GM21390 (cell line): ENCODE measurements at regions not wholly inside any gene's neighbourhood (a gene's known extent, or its start where the extent isn't known, plus 50 kb on each side); places are given as distances from the start of the nearest gene placed in this dataset.

Source experiments
- ATAC-seq: cut with Tn5 transposase; IDR thresholded peaks from one replicate; pipeline ENCODE4 v1.9.1; 2021; ENCODE audit not compliant: unreplicated experiment

DNA sequence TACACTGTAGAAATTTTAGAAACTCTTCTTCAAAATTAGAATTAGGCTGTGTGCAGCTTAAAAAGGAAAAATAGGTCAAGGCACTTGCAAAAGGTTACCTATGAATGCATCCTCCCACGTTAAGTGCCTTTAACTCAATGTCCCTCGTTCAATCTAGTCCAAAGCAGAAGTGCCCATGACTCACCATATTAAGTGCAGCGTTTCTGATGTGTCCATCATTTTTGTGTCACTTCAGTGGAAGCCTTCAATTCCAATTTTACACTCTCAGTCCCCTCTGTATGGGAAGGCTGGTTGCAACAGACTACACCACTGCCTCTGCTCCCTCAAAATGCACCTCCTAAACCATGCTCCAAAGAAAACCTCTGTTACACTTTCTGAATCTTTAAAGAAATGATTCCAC, 53.4 kb downstream of the FOXB1 start:
- ATAC-seq: no peak

DNA sequence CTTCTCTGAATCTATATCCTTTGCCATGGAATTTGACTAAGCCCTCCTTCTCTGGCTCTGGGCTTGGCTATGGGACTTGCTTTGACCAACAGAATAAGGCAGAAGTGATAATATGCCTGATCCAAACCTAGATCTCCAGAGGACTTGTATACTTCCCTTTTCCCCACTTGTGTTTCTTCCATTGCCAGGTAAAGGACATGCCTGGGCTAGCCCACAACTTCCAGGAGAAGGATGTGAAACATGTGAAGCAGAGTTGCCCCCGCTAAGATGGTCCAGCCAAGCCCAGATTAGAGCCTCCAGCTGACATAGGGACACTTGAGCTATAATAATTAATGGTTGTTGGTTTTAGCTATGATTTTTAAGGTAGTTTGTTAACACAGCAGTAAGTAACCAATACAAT, 55.1 kb downstream of the FOXB1 start:
- ATAC-seq: no peak

DNA sequence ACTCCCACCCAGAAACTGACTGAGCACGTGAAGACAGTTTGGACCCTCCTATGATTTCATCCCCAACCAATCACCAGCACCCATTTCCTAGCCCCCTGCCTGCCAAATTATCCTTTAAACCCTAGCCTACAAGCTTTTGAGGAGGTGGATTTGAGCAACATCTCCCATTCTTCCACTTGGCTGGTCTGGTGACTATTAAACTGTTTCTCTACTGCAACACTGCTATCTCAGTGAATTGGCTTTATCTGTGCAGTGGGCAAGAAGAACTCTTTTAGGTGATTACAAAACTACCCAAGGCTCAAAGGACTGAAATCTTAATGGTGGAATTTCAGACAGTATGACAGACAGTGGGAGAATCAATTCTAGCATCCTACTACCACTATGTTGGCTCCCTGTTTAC, 57.6 kb downstream of the FOXB1 start:
- ATAC-seq: no peak

DNA sequence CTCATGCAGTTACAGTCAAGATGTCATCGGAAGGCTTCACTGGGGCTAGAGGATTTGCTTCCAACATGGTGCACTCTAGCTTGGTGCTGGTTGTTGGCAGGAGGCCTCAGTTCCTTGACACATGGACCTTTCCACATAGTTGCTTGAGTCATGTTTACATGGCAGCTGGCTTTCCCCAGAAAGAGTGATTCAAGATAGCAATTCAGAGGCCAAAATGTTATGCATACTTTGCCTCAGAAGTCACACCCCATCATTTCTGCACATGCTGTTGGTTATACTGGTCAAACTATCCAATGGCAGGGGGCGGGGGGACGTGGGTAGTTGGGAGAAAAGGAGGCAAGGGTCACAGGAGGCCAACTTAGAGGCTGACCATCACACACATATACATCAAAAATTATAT, 58.7 kb downstream of the FOXB1 start:
- no peak for ATAC-seq

DNA sequence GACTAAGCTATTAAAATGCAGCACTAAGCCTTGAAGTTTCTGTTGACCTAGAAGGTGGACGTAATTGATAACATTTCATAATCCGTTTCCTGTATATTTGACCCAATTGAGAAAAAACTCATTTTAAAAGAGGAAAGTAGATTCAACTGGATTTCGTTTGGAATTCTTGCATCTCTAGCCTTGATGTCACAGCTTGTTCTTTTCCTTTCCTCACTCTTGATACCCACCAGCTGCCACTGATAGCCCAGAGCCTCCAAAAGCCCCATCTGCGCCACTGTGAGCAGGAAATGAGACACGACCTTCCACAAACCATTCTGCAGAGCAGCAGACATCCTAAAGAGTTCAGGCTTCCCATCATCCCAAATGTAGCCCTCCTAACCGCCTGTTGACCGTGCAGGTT, 61.8 kb downstream of the FOXB1 start:
- ATAC-seq: no peak

DNA sequence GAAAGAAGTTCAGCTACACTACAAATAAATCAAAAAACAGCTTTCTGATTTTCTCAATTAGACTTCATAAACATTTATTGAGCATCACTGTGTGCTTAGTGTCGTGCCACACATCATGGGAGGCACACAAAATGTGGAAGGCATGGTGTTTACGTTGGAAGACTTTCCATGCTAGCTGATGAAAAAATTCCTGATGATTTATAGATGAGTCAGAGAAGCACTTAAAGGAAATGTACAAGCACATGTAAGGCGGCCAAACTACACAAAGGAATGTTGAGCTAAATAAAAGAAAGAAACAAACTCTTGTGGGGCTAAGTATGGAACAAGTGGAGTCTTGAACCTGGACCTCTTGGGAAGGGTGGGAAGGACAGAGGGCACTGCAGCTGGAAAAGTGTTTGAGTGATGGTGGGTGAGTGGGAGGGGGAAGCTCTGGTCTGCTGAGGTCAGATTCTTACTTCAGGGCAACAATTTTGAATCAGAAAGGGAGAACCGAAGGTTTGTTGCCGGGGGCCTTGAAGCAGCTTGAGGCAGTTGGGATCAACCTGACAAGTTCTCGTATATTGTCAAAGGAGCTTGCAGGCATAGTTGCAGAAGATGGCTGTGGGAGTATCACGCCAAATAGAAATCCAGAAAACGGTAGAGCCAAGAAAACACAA, 66.9 kb downstream of the FOXB1 start:
- no peak for ATAC-seq

DNA sequence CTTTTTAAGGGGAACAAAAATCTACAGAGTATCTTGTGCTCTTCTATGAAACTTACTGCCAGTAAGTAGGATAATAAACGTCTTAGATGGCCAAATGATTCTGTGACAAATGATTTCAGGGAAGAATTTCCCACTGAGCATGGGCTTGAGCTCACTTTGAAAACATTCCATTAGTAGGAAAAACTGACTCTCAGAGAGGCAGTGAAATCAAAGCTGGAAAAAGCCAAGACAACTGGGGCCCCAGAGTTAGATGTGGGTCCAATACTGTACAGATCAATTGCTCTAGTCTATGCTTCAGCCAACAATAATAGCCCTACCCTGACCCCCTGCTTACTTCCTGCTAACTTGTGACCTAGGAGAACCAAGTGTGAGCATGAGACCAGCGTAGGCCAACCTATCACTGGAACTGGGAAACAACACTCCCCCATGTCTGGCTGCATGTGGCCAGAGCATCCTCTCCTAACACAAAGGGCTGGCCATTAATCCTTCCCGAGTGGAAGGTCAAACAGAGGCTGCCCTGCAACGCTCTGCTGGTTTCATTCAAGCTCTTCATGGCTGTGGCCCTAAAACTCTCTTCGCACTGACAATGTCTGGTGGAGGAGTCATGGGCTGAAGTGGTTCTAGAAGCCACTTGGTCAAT, 68.8 kb downstream of the FOXB1 start:
- ATAC-seq: no peak

DNA sequence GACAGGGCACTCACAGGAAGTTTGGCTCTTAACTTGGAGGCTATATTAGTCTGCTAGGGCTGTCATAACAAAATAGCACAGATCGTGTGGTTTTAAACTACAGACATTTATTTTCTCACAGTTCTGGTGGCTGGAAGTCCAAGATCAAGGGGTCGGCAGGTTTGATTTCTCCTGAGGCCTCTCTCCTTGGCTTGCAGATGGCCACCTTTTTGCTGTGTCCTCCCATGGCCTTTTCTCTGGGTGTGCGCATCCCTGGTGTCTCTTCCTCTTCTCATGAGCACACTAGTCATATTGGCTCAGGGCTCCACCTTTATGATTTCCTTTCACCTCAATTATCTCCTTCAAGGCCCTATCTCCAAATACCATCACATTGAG, 69.3 kb downstream of the FOXB1 start:
- ATAC-seq: no peak

DNA sequence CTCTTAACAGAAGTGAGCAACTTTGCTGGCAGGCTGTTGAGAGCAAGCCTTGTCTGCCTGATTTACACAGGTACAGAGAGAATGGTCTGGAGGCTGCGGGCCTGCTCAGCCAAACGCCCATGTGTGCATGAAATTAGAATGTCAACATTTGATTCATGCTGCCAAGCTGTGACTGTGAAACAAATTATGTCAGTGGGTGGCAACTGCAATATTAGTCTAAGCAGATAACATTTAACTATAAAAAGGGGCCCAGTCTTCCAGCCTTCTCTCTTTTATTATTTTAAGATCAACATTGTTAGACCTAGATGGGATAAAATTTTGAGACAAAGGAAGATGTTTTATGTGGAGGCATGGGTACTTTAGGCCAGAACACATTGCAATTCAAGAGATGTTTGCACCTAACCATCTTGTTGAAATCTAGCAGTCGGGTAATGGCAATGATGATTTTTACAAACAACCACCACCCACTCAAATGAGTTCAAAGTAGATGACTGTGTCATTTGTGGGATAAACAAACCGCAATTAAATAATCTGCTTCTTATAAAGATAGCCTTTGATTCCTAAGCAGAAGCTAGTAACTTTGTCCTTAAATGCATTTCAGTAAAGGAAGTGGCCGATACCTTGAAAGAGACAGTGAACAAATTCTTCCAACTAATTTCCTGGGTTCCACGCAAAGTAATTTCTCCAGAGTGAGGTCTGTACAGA, 70.2 kb downstream of the FOXB1 start:
- ATAC-seq: no peak

DNA sequence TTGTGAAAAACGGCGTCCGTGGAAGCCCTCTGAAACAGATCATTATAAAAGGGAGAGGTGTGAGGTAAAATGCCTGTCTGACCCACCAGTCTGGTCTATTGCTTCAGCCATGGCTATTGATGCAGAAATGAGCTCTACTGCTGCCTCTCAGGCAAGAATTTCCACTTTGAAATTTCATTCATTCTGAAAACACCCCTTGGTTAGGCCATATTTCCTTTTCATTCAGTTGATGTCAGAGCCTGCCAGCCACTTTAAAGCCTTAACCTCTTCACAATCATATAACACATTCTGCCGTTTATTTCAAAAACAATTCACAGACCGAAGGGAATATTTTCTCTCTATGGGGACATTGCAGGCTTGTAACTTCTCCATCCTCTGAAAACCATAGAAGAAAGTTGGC, 71.9 kb downstream of the FOXB1 start:
- no peak for ATAC-seq

DNA sequence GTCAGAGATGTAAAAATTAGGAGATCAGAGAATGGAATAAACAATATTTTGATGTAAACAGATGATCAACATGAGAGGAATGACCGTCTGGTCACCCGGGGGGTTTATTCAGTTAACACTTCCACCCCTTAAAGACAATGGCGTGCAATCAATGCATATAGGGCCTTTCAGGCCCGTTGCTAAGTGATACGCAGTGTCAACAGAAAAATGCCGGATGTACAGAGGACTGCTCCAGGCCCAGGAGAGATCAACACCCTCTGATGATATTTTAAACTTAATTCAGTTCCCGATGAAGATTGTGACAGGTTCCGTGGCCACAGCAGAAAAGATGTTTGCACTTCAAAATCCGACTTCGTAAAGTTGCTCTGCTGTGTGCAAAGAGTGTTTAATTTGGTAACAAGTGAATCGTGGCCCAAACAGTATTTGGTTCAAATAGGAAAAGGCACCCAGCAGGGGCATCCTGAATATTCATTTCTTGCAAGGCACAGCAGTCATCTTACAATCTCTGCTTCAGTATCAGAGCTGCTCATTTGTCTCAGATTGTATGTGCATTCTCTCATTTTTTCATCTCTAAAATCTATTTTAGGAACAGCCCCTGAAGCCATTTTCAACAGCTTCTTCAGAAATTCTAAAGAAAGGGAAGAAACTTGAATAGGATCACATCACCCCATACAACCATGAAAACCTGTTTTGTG, 72.6 kb downstream of the FOXB1 start:
- no peak for ATAC-seq

DNA sequence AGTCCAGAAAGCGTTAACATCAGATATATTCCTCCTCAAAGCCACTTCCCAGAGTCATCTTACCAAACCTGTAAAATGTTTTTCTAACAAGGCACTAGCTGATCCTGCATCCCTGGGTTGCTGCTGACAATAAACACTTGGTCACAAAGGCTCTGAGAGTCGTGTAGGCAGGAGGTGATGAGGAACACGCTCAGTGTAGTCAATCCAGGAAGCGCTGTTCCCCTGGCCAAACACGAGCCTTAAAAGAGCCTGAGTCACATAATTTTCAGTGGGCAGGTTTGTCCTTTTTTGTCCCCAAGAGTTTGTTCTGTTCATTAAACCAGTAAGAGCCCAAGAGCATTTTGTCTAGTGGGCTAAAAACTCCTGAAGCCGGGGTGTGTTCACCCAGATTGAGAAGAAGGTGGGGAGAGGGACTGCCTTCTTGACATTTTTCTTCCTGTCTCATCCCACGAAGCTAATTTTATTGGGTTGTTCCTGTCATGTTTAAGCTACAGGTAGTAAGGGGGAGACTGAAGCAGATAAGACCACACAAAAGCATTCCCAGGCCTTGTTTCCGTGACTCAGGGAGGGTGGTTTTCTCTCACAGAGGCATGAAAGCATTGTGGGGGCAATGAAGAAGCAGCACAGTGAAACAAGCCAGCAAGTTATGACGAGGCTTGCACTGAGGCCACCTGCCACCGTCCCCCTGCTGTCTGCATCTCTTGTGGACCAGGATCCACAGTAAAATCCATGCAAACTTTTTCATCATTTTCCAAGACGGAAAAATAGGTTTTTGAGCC, 73.7 kb downstream of the FOXB1 start:
- ATAC-seq: no peak

DNA sequence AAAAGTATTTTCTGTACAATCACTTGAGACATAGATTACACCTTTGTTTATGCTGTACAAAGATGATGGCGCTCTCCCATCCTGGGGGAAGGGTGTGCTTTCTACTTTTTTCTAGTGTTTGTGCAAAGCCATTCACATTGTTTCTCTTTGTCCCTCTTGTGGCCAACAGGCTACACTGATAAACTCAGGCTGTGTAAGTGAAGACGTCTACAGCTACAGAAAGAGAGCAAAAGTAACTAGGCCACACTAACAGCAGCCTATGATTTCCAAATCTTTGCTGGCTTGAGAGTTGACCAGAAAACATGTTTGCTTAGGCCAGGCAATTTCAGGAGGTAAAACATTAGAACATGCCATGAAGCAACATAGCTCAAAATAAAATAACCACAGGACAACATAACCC, 75.1 kb downstream of the FOXB1 start:
- ATAC-seq: no peak

DNA sequence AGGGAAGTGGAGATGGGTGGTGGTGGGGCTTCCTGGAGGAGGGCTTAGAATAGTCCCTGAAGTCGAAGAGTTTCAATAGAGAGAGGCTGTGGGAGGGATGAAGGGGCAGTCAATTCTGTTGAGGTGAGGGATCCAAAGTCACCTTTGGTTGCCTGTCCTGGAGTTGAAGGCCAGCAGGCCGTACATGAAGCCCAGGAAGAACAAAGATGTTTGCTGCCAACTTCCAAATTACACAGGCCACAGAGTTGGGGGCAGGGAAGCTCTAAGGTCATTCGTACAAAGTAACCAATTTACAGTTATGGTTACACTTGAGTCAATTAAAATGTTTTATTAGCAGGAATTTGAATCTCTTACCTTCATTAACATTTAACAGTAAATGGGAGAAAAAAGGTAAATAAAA, 77.9 kb downstream of the FOXB1 start:
- ATAC-seq: no peak

DNA sequence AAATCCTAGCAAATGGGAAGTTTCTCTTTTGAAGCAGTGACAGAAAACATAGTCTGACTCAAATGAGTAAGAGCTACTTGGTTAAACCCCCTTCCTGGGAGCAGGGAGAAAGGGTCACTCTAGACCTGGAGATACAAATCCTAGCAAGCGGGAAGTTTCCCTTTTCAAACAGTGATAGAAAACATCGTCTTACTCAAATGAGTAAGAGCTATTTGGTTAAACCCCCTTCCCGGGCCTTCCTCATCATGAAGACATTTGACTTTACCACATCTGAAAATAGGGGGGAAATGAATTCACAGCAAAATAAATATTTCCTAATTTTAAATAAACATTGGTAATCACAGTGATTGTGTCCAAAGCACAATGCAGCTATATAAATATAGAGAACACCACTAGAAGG, 79.2 kb downstream of the FOXB1 start:
- no peak for ATAC-seq

DNA sequence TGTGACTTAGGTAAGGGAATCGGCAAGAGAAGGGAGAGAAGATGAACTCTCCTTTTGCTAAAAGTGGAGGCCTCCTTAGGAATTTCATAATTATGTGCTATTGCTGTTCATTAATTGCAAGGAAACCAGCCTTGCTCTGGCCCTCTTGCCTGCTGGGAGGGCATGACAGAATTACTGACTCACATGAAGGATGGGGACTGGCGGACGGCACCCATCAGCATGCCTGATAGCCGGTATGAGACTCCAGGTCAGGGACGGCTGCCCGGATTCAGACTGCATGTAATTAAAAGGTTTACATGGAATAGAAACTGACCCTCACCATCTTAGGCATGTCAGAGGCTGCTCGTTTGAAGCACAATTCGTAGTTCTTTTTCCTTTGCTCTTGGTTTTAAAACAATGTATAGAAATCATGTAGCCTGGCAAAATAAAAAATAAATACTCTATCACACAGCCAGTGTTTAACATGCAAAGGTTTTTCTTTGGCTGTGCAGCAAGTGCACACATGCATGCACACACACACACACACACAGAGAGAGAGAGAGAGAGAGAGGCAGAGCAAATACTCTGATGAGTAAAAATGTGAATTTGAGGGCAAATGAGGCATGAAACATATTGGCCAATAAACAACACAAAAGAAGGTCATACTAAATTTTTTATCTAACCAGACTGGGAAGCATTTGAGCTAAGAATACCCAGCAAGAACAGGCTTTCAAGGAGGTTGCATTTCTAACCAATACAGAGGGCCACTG, 82.7 kb downstream of the FOXB1 start:
- ATAC-seq: no peak

DNA sequence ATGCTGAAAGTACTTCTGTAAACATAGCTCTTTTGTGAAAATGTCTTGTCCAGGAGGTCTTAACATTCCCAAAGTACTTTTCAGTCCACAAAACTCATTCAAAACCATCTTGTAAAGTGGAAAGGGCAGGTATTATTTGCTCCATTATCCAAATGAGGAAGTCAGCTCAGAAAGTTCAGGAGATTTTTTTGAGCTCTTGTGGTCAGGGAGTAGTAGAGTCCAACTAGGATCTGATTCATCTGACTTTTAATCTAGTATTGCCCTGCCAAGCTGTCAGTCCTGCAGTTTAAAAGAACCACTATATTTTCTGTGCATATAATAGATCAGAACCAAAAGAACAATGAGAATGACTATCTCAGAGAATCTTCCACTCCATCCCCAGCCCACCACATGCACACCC, 83.5 kb downstream of the FOXB1 start:
- no peak for ATAC-seq

DNA sequence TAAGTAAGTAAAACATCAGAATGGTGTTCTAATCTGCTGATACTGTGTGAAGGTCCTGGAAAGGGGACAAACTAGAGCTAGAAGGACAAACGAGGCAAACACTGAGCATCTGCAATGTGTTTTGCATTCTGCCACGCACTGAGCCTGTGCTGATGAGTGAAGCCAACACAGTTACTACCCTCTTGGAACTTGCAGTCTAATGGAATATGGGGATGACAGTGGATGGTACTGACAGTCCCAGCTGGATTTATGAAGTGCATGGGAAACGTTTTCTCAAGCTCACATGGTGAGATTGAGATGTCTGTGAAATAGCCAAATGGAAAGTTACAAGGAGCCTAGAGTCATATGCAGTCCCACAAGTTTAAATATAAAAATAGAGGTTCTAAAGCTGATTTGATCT, 86.6 kb downstream of the FOXB1 start:
- ATAC-seq: no peak

DNA sequence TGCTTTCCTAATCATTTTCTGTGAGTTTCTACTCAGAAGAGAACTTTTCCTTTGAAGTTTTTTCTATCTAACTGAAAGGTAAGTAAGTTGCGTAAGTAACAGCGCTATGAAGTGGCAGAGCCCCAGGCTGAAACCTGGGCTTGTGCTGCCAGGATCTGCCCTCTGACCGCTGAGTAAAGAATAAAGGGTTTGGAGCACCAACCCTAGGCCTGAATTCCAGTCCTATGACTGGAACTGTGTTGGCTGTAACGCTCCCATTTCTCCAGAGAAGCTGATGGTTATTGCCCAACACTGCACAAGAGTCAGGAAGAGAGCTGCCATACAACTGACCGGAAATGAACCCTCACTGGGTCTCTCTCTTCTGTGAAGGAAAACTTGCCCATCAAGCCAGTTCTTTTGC, 87.0 kb downstream of the FOXB1 start:
- ATAC-seq: no peak

DNA sequence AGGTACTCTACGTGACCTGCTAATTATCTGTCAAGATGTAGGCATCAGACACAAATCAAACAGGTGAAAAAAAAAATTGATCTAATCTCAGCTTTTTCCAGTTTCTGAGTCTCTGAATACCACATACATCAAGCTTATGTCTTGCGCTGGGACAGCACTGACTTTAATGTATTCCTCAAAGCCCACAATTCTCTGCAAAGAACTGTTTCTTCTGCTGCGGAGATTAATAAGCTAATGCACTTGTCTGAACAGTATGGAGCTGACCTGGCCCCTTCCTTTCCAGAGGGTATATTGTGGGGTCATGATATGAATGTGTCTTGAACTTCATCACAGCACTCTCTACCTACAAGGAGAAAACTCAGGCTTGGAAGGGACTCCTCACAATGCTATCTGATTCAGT, 87.8 kb downstream of the FOXB1 start:
- no peak for ATAC-seq
